NCI-H345 treated with DMSO at 0.1 percent for 48 hours (cell line): ENCODE measurements at regions not wholly inside any gene's neighbourhood (a gene's known extent, or its start where the extent isn't known, plus 50 kb on each side); places are given as distances from the start of the nearest gene placed in this dataset.

Experiments
- DNase-seq: peaks from one replicate; lab custom pipeline; 2025; ENCODE audit not compliant: unreplicated experiment; lab: John Stamatoyannopoulos, UW

GRCh38 chr11:70605846-70606245, 207.5 kb downstream of the CTTN start:
- DNase-seq, result no peak

DNA sequence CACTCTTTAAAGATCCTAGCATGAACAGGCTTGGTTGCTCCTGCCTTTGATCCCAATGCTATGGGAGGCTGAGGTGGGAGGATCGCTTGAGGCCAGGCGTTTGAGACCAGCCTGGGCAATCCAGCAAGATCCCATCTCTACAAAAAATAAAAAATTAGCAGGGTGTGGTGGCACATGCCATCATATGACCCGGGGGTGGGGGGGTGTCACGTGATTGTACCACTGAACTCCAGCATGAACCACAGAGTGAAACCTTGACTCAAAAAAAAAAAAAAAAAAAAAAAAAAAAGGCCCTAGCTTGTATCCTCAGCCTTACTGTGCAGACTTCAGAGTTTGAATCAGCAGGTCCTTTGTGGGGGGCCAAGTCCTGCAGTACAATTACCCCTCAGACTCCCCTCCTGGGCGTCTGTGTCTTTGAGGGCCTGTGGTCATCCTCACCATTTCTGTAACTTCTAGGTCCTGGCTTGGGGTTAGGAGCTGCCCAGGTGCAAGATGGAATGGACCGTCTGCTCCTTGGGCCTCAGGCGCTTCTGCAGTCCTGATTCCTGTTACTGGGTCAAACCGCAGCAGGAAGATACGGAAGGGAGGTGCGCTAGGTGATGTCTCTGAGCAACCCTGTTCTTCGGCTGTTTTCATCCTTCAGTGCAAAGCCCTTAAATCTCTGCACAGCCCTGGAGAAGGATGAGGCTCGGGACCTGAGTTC, 208.1 kb downstream of the CTTN start:
- DNase-seq, result no peak

- no peak for DNase-seq
These were observed 208.6 kb downstream of the CTTN start for GRCh38 chr11:70606951-70607330.

DNA sequence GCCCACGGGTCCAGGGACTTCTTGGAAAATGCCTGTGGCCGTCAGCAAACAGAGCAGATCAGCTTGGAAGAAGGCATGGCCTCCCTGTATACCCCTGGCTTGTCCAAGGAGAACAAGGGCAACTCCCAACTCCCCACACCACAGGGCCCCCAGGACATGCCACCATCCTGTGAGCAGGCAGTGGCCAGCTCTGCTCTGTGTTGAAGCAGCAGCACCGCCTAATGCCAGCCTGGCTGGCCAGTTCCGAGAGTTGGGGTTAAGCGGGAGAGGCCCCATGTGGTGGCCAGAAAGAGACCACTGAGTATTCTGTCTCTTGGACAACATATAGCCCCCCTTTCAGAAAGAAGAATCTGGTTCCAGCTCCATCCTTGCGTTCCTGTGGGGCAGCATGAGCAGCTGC, 209.2 kb downstream of the CTTN start:
- no peak for DNase-seq

DNA sequence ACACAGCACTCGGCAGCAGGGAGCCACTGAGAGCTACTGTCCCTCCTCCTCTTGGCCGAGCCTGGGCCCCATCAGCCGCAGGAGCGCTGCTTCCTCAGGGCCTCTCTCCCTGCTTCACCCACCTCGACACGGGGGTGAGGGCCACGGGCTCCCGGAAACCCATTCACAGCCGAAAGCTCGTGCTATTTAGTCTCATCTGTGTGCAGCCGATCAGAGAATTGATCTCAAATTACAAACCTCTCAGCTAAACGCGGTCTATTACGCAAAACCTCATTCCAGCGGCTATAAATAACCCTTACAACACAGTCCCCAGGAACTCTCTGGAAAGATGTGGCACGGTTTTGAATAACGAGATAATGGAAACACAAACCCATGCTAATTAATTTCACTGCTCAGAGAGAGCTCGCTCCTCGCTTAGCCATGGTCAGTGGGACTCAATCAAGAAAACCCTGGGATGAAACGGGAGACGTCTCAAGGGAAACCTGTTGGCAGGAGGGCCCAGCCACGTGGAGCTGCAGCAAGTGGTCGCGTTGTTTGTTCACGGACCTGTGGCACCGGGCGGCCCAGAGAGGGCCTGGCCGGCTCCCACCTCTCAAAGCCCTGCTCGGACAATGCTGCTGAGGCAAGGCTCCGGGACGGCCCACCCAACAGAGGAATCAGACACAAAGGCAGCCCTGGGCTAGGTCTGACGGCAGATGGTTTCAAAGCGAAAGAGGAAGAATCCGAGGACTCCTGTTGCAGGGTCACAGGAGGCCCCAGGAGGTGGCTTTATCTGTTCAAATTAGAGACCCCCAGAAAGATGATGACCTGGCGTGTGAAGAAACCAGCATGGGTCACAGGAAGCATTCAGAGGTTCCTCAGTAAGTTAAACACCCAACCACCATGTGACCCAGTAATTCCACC, 210.5 kb downstream of the CTTN start:
- DNase-seq, result no peak

DNA sequence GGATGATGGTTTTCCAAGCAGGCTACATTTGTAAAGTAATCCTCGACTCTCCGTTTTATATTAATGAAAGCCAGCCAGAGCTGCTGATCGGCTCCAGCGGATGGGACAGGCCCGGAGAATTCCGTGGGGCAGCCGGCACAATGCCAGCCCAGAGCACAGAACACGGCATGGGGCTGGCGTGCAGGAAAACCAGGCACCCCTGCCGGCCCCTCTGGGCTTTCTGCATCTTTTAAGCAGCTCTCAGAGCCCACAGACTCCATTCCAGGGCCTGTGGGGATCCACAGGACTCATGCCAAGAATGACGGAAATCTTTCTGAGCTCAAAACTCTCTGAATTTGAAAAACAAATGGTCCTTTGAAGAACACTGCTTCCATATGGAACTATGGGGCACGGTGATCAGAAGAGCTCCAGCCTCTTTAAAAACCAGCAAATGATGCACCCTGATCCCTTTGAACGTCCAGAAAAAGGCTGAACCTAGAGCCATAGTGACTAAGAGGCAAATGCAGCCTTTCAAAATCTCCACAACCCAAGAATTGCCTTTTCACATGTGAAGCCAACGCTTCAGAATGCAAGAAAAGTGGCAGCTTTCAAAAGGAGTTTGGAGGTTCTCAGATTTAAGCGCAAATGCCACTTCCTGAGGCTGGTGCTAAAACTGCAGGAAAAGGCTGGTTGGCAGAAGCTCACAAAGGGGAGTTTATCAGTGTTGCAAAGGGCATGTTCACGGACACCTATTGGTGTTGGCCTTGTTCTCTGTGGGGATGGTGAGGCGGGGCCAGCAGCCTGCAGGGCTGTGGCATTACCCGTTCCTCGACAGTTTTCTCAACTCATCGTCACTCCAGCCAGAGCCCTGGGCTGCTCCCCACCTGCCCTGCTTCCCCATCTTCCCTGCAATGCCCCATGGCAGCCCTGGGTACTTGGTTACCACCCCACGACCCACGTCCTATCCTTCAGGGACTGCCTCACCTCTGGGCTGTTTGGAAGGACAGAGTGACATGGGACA, 212.5 kb downstream of the CTTN start:
- DNase-seq, result no peak

- no peak for DNase-seq
These were observed 213.5 kb downstream of the CTTN start for GRCh38 chr11:70611821-70612220.

GRCh38 chr11:70612459-70613141, 214.3 kb downstream of the CTTN start:
- DNase-seq, result no peak

- DNase-seq, result no peak
These were observed 215.8 kb downstream of the CTTN start for GRCh38 chr11:70614034-70614681.

- no peak for DNase-seq
These were observed 216.9 kb downstream of the CTTN start for GRCh38 chr11:70615036-70615875.

- no peak for DNase-seq
These were observed 218.0 kb downstream of the CTTN start for GRCh38 chr11:70616317-70616716.

DNA sequence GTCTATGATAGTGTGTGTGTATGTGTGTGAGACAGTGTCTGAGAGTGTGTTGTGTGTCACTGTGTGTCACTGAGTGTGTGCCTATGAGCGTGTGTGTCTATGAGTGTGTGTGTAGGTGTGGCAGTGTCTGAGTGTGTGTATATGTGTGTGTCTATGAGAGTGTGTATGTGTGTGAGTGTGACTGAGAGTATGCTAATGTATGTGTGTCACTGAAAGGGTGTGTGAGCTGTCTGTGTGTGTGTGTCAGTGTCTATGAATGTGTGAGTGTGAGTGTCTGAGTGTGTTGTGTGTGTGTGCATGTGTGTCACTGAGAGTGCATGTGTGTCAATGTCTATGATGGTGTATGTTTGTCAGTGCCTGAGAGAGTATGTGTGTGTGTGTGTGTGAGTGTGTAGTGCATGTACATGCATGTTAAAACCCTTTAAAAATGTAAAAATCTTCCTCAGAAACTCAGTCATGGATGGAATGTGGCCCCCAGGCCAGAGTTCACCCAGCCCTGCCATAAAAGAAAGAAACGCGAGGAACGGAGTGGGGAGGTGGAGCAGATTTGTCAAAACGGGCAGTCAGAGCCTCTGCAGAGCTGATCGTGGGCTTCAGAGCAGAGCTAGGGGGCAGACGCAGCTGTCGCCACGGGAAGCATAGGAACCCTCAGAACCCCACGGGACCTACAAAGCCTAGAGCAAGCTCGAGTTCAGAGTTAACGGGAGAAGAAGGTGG, 218.8 kb downstream of the CTTN start:
- no peak for DNase-seq

GRCh38 chr11:70618431-70619101, 220.2 kb downstream of the CTTN start:
- DNase-seq, result no peak

- no peak for DNase-seq
These were observed 221.3 kb downstream of the CTTN start for GRCh38 chr11:70619591-70619990.

- no peak for DNase-seq
These were observed 222.3 kb downstream of the CTTN start for GRCh38 chr11:70620510-70621184.

DNA sequence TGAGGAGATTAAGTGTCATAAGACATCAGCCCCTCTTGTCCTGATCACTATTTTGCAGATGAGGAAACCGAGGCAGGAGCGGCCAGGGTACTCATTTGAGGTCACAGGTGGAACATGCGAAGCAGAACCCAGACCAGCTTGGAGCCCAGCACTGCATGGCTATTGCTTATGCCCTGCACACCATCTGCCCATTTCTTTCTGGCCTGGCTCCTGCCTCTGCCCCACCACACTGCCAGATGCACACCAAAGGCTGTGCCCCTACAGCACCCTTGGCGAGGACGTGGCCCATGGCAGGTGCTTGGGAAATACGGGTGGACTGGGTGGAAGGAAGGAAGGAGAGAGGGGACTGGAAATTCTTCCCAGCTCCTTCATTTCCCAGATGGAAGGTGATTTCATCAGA, 222.9 kb downstream of the CTTN start:
- no peak for DNase-seq

DNA sequence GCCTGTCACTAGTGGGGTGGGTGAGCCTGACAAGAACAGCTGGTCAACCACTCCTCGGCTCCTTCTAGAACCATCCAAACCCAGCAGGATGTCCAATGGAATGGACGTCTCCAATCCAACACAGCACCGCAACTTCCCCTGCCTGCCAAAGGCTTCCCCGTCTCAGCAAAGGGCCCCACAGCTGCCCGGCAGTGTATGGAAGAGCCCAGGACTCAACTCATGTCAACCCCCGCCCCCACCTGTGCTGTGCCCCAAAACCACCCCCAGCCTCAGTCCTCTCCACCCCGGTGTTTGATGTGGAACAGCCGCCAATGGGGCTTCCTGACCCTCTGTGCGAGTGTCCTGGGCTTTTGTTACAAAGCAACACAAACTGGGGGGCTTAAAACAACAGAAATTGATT, 223.8 kb downstream of the CTTN start:
- no peak for DNase-seq
